Fibroblast of pulmonary artery (primary cell): ENCODE measurements at regions not wholly inside any gene's neighbourhood (a gene's known extent, or its start where the extent isn't known, plus 50 kb on each side); places are given as distances from the start of the nearest gene placed in this dataset.

Experiments
- DNase-seq: peaks from one replicate; pipeline ENCODE4 v3.0.0-alpha.2; 2010; ENCODE audit warnings: low read depth
- H3K4me3 ChIP-seq: replicated peaks from 2 replicates; pipeline ENCODE4 v1.5.1; 2011; ENCODE audit warnings: low read depth, mild to moderate bottlenecking, control low read depth, low read length, moderate library complexity
- CTCF ChIP-seq: IDR thresholded peaks from 2 replicates; pipeline ENCODE4 v1.5.1; 2011; ENCODE audit warnings: mild to moderate bottlenecking, control low read depth, low read length, inconsistent platforms; ENCODE audit errors: missing control alignments

DNA sequence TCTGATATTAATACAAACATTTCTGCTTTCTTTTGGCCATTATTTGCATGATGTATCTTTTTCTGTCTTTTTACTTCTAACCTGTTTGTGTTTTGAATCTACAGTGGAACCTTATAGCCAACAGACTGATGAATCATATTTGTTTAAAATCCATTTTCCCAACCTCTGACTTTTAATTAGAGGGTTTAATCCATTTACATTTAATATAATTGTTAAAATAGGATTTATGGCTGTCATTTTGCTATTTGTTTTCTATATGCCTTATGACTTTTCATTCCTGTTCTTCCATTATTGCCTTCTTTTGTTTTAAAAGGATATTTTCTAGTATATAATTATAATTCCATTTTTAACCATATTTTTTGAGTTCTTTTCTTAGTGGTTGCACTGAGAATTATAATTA, 286.1 kb downstream of the ZNF621 start:
- no peak for TF ChIP-seq CTCF
- DNase-seq = no peak
- no peak overlapping the region for H3K4me3 ChIP-seq

GRCh38 chr3:40817017-40817416, 292.3 kb downstream of the ZNF621 start:
- no peak for DNase-seq
- no peak for TF ChIP-seq CTCF

GRCh38 chr3:40821315-40821714, 296.6 kb downstream of the ZNF621 start:
- no peak for TF ChIP-seq CTCF
- no peak overlapping the region for H3K4me3 ChIP-seq
- DNase-seq = no peak

More at GRCh38 chr3:40817017-40817416, 292.3 kb downstream of the ZNF621 start:
- H3K4me3 ChIP-seq = no peak overlapping the region

GRCh38 chr3:40827226-40827625, 302.5 kb downstream of the ZNF621 start:
- no peak for DNase-seq
- no peak for TF ChIP-seq CTCF
- H3K4me3 ChIP-seq = no peak overlapping the region

DNA sequence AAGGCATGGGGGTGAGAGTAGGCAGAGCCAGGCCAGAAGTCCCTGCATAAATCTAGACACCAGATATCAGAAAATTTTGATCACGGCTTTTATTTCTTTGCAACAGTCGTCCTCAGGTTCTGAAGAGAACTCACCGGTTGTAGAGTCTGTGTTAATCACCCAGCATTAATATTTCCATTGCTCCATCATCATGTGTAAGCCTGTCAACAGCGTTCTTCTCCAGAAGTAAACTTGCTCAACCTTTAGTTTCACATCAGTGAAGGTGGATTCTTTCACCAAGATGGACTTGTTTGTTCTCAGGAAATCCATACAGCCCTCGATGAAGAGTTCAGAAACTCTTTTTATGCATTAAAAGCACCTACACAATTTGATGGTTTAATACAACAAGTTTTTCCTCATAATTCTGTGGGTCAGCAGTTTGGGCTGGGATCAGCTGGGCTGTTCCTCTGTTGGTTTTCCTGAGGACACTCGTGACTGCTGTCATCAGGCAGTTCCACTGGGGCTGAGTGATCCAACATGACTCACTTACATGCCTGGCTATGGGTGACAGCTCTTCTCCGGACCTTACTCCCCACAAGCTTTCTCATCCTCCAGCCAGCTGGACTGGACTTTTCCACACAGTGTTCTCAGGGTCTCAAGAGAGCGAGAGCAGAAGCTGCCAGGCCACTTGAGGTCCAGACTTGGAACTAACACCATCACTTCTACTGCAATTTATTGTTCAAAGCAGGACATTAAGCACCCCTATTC, 303.4 kb downstream of the ZNF621 start:
- peak; percentile 1 for DNase-seq

GRCh38 chr3:40828741-40829415, 304.1 kb downstream of the ZNF621 start:
- no peak overlapping the region for H3K4me3 ChIP-seq
- no peak for DNase-seq
- TF ChIP-seq CTCF = no peak

More for the DNA sequence above, 303.4 kb downstream of the ZNF621 start:
- no peak overlapping the region for H3K4me3 ChIP-seq
- TF ChIP-seq CTCF = no peak
